ENCODE measurements at regions not wholly inside any gene's neighbourhood (a gene's known extent, or its start where the extent isn't known, plus 50 kb on each side); places are given as distances from the start of the nearest gene placed in this dataset.

- TF ChIP-seq CTCF (conservative IDR thresholded peaks at IDR 0.05 in 1 of 2, IDR thresholded peaks at IDR 0.05 in 1 of 2; ENCODE audit: extremely low read depth in 1 of 2, insufficient read depth in 1 of 2, low read depth in 1 of 2, low read length in 2 of 2) (no peak), EZH2 (IDR thresholded peaks at IDR 0.05; ENCODE audit: borderline replicate concordance, low read length) (no peak)
These were observed 250.0 kb upstream of the NDST3 start for GRCh38 chr4:117784266-117784665.
